DMS 273 (cell line): ENCODE measurements at regions not wholly inside any gene's neighbourhood (a gene's known extent, or its start where the extent isn't known, plus 50 kb on each side); places are given as distances from the start of the nearest gene placed in this dataset.

Source experiments
- DNase-seq: peaks from one replicate; lab custom pipeline; 2025; ENCODE audit not compliant: unreplicated experiment; lab: John Stamatoyannopoulos, UW

DNA sequence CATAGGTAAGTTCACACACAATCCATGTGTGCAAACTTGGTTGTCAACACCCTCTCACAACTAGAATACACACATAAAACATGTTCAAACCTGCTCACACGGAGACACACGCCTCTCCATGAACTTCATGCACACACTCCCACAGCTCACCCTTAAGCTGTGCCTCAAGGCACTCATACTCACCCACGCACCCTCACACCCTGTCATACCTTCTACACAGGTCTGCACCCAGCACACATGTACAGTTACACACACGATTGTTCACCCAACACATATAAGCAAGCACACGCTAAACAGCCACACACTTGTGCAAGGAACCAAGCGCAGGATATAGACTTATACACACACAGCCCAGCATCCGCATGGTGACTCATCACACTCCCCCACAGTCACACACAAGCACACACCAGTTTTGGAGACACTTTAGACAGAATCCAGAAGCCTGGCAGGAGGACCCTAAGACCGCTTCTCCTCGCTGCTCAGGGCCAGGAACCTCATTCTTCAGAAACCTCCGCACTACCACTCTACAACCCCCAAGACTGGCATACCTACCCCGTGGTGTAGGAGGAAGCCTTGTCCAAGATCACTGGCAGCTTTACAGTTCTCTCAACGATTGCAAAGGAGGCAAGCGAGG lies 58.7 kb upstream of the ZC3H12A start:
- DNase-seq, result no peak

DNA sequence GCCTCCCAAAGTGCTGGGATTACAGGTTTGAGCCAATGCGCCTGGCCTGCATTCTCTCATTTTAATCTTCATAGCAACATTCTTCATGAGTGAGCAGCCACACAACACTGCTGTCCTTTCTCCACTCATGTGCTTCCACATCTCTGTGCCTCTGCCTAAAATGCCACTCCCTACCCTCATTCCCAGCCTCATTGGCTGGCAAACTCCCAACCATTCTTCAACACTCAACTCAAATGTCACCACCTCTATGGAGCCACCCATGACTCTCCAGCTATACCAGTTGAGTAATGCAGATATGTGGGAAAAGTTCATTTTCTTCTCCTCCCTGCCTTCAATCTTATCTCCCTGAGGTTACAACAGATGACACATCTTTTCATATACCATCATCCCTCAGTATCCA lies 53.9 kb upstream of the ZC3H12A start:
- DNase-seq, result no peak

DNA sequence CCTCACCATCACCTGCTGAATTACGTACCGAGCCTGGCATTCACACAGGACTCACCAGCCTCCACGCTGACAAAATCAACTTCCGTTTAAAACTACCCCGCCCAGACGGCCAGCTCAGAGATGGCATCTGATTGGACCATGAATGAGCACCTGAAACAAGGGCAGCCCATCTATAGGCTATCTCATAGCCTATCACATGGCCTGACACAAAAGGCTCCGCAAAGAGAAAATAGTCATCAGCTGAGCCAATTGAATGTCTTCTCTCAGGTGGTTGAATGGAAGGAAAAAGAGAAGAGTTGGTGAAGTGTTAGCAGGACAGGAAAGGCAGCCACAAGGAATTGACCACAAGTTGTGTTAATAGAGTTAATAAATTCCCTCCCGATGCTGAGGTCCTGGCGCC lies 50.6 kb upstream of the ZC3H12A start:
- no peak for DNase-seq

DNA sequence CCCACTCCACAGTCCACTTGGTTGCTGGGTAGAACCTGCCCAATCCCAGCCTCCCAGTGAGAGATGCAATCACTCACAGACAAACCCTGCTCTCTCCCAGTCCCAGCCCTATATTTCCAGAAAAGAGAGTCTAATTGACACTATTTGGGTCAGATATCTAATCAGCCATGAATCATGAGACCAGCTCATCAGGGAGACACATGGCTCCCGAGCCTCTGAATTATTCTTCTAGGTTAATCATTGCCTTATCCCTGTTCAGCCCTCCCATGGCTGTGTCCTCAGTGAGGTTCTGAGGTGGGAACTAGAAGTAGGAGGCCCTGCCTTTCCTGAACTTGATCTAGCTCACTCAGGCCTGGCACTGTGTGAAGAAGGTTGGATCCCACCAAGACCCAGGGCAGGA lies 49.9 kb upstream of the ZC3H12A start:
- DNase-seq, result no peak
